Osteoblast (primary cell): ENCODE measurements at regions not wholly inside any gene's neighbourhood (a gene's known extent, or its start where the extent isn't known, plus 50 kb on each side); places are given as distances from the start of the nearest gene placed in this dataset.

Experiments
- DNase-seq: peaks from one replicate; pipeline ENCODE4 v3.0.0; 2011; ENCODE audit warnings: low spot score, mixed read lengths; ENCODE audit not compliant: insufficient read length; ENCODE audit errors: missing footprints
- H2AFZ ChIP-seq: 2 replicates; pipeline ENCODE4 v1.6.0; 2011; ENCODE audit warnings: mild to moderate bottlenecking, low read length
- H3K27ac ChIP-seq: 2 replicates; pipeline ENCODE4 v1.5.1; 2011; ENCODE audit warnings: mild to moderate bottlenecking, low read depth, low read length, moderate library complexity
- H3K27me3 ChIP-seq: 2 replicates; pipeline ENCODE4 v1.6.0; 2012; ENCODE audit warnings: mild to moderate bottlenecking, control low read depth, inconsistent platforms, low read length, moderate library complexity; ENCODE audit not compliant: insufficient read depth
- H3K36me3 ChIP-seq: 2 replicates; pipeline ENCODE4 v1.5.1; 2011; ENCODE audit warnings: mild to moderate bottlenecking, low read length, control low read depth, moderate library complexity; ENCODE audit not compliant: insufficient read depth
- H3K4me1 ChIP-seq: 2 replicates; pipeline ENCODE4 v1.5.1; 2011; ENCODE audit warnings: mild to moderate bottlenecking, low read length, control low read depth, moderate library complexity; ENCODE audit not compliant: insufficient read depth
- H3K4me2 ChIP-seq: 2 replicates; pipeline ENCODE4 v1.6.0; 2011; ENCODE audit warnings: mild to moderate bottlenecking, low read length; ENCODE audit not compliant: insufficient read depth
- H3K4me3 ChIP-seq: fragments of 200-600 bp; sonication (generic); 3 replicates; pipeline ENCODE4 v1.5.1; 2012; ENCODE audit warnings: mild to moderate bottlenecking, low read length, inconsistent platforms; ENCODE audit not compliant: insufficient read depth
- H3K79me2 ChIP-seq: 2 replicates; pipeline ENCODE4 v1.6.0; 2012; ENCODE audit warnings: mild to moderate bottlenecking, low read length, control low read depth, inconsistent platforms; ENCODE audit not compliant: insufficient read depth
- H3K9me3 ChIP-seq: 2 replicates; pipeline ENCODE4 v1.5.1; 2011; ENCODE audit warnings: low read depth, low read length, control low read depth
- H4K20me1 ChIP-seq: 2 replicates; pipeline ENCODE4 v1.6.0; 2012; ENCODE audit warnings: mild to moderate bottlenecking, low read length, control low read depth; ENCODE audit not compliant: insufficient read depth
- CTCF ChIP-seq: IDR thresholded peaks from 2 replicates; pipeline ENCODE4 v1.5.1; 2011; ENCODE audit warnings: mild to moderate bottlenecking, low read depth, low read length, moderate library complexity; ENCODE audit errors: extremely low read depth

DNA sequence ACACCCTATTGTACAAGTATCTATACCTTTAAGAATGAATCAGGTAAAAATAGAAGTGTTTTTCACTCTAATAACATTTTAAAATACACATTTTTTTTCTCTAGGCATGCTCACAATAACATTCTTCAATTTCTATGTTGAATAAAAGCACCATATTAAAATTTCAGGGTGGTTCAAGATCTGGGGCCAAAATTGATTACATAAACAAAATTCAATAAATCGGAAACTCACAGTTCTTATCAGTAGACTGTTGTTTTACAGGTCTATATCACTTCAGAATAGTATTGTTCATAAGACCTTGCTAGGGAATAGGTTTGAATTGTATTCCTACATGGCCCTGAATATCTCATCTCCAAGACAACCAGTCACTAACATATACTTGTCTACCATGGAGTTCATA, 634.0 kb downstream of the SPOCK3 start:
- H3K9me3 ChIP-seq: no peaks in the 10 kb centered on the region
- no peaks in the 10 kb centered on the region for H4K20me1 ChIP-seq
- no peaks in the 10 kb centered on the region for H3K79me2 ChIP-seq
- H3K36me3 ChIP-seq: no peaks in the 10 kb centered on the region
- H3K27ac ChIP-seq: no peak overlapping the region
- no peak for TF ChIP-seq CTCF
- H3K4me2 ChIP-seq: no peak overlapping the region
- no peaks in the 10 kb centered on the region for H3K4me1 ChIP-seq
- no peak overlapping the region for H2AFZ ChIP-seq
- no peaks in the 10 kb centered on the region for H3K27me3 ChIP-seq
- H3K4me3 ChIP-seq: no peak overlapping the region
- no peak for DNase-seq

- Histone ChIP-seq H3K36me3 (no peaks in the 10 kb centered on the region), H3K79me2 (no peaks in the 10 kb centered on the region), H4K20me1 (no peaks in the 10 kb centered on the region), H3K4me3 (no peak overlapping the region), H2AFZ (no peak overlapping the region), H3K4me1 (no peaks in the 10 kb centered on the region), H3K27me3 (no peaks in the 10 kb centered on the region), H3K9me3 (no peaks in the 10 kb centered on the region), H3K27ac (no peak overlapping the region), H3K4me2 (no peak overlapping the region)
- no peak for TF ChIP-seq CTCF
- DNase-seq: no peak
These were observed 632.2 kb downstream of the SPOCK3 start for GRCh38 chr4:166602068-166602467.

GRCh38 chr4:166622425-166622977, 611.8 kb downstream of the SPOCK3 start:
- no peak overlapping the region for H2AFZ ChIP-seq
- no peak overlapping the region for H3K4me2 ChIP-seq
- no peaks in the 10 kb centered on the region for H3K4me1 ChIP-seq
- no peak overlapping the region for H3K27ac ChIP-seq
- no peaks in the 10 kb centered on the region for H3K27me3 ChIP-seq
- H4K20me1 ChIP-seq: no peaks in the 10 kb centered on the region
- no peaks in the 10 kb centered on the region for H3K79me2 ChIP-seq
- DNase-seq: no peak
- no peak overlapping the region for H3K4me3 ChIP-seq
- no peaks in the 10 kb centered on the region for H3K9me3 ChIP-seq
- no peak for TF ChIP-seq CTCF
- no peaks in the 10 kb centered on the region for H3K36me3 ChIP-seq

DNA sequence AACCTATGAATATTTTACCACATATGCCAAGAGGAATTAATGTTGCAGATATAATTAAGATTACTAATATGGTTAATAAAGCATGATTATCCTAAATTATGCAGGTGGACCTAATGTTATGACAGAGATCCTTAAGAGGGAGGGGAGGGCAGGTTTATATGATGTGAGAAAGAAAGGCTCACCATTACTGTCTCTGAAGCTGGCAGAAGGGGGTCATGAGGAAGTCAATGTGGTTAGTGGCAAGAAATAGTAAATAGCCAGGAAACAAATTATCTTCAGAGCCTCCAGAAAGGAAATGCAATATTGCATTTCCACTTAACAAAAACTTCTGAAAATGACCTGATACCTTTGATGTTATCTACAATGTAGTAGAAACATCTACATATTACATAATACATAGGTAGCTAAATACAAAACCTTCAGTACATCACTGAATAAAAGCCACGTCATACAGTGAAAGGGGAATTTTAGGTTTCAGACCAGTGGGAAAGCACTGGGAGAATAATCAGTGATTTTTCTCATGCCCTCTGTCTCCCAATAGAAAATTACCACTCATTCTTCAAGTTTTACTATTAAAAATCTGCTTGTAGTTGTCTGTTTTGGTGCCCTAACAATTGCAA, 609.2 kb downstream of the SPOCK3 start:
- H3K27ac ChIP-seq: no peak overlapping the region
- H3K9me3 ChIP-seq: no peaks in the 10 kb centered on the region
- H3K4me3 ChIP-seq: no peak overlapping the region
- no peaks in the 10 kb centered on the region for H4K20me1 ChIP-seq
- H2AFZ ChIP-seq: no peak overlapping the region
- H3K4me2 ChIP-seq: no peak overlapping the region
- no peak for TF ChIP-seq CTCF
- no peaks in the 10 kb centered on the region for H3K4me1 ChIP-seq
- no peaks in the 10 kb centered on the region for H3K79me2 ChIP-seq
- no peaks in the 10 kb centered on the region for H3K27me3 ChIP-seq
- DNase-seq: no peak
- no peaks in the 10 kb centered on the region for H3K36me3 ChIP-seq
